HEK293T (cell line): ENCODE measurements at regions not wholly inside any gene's neighbourhood (a gene's known extent, or its start where the extent isn't known, plus 50 kb on each side); places are given as distances from the start of the nearest gene placed in this dataset.

Experiments used
- ARNT ChIP-seq: fragments of 450-650 bp; IDR thresholded peaks from 2 replicates; pipeline ENCODE4 v1.6.1; 2017; ENCODE audit warnings: mild to moderate bottlenecking
- BHLHE40 ChIP-seq: fragments of 450-650 bp; IDR thresholded peaks from 2 replicates; pipeline ENCODE4 v1.6.1; 2016; ENCODE audit warnings: mild to moderate bottlenecking, moderate library complexity, borderline replicate concordance
- CTBP1 ChIP-seq: fragments of 450-650 bp; IDR thresholded peaks from 2 replicates; pipeline ENCODE4 v1.6.1; 2016; ENCODE audit warnings: borderline replicate concordance
- ELF4 ChIP-seq: fragments of 450-650 bp; IDR thresholded peaks from 2 replicates; pipeline ENCODE4 v1.6.1; 2017; ENCODE audit warnings: antibody characterized with exemption
- FOXA1 ChIP-seq: fragments of 450-650 bp; IDR thresholded peaks from 2 replicates; pipeline ENCODE4 v1.6.1; 2016; ENCODE audit warnings: mild to moderate bottlenecking
- FOXK2 ChIP-seq: fragments of 450-650 bp; IDR thresholded peaks from 2 replicates; pipeline ENCODE4 v1.6.1; 2016; ENCODE audit warnings: mild to moderate bottlenecking
- HDGF ChIP-seq: fragments of 450-650 bp; IDR thresholded peaks from 2 replicates; pipeline ENCODE4 v1.6.1; 2017; ENCODE audit warnings: antibody characterized with exemption, borderline replicate concordance
- L3MBTL2 ChIP-seq: fragments of 450-650 bp; conservative IDR thresholded peaks from 2 replicates; pipeline ENCODE4 v1.6.1; 2016; ENCODE audit warnings: mild to moderate bottlenecking
- LEF1 ChIP-seq: fragments of 450-650 bp; IDR thresholded peaks from 2 replicates; pipeline ENCODE4 v1.6.1; 2017; ENCODE audit warnings: mild to moderate bottlenecking, borderline replicate concordance
- NFRKB ChIP-seq: fragments of 450-650 bp; IDR thresholded peaks from 2 replicates; pipeline ENCODE4 v1.6.1; 2016; ENCODE audit warnings: mild to moderate bottlenecking, moderate library complexity
- SP1 ChIP-seq: fragments of 450-650 bp; IDR thresholded peaks from 2 replicates; pipeline ENCODE4 v1.6.1; 2017
- SUZ12 ChIP-seq: fragments of 450-650 bp; IDR thresholded peaks from 2 replicates; pipeline ENCODE4 v1.6.1; 2016; ENCODE audit warnings: mild to moderate bottlenecking
- TARDBP ChIP-seq: fragments of 450-650 bp; IDR thresholded peaks from 2 replicates; pipeline ENCODE4 v1.6.1; 2016

DNA sequence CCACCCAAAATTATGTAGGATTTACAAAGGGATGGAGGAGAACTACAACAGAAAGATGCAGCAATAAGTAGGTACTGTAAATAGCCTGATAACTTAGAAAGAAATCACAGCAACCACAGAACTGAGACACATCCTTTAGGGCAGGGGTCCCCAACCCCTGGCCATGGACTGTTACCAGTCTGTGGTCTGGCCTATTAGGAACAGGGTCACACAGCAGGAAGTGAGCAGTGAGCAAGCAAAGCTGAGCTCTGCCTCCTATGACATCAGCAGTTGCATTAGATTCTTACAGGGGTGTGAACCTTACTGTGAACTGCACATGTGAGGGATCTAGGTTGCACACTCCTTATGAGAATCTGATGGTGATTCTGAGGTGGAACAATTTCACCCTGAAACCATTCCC is 997.6 kb downstream of the DIAPH3 start:
- TF ChIP-seq SUZ12 (no peak), FOXA1 (no peak), TARDBP (no peak), NFRKB (no peak), CTBP1 (no peak), L3MBTL2 (no peak), ELF4 (no peak), LEF1 (no peak), SP1 (no peak), BHLHE40 (no peak), HDGF (no peak), ARNT (no peak), FOXK2 (no peak)
